Fibroblast of upper back skin (primary cell): ENCODE measurements at regions not wholly inside any gene's neighbourhood (a gene's known extent, or its start where the extent isn't known, plus 50 kb on each side); places are given as distances from the start of the nearest gene placed in this dataset.
"Not testable (repeated sequence)": the region's sequence is repeated elsewhere in the genome, so short reads cannot be mapped to it uniquely, and the experiment has no call there.

Source experiments
- DNase-seq: peaks from one replicate; pipeline ENCODE4 v3.0.0-alpha.2; 2013

GRCh38 chr3:839981-840380, 252.8 kb upstream of the CNTN6 start:
- no peak for DNase-seq

DNA sequence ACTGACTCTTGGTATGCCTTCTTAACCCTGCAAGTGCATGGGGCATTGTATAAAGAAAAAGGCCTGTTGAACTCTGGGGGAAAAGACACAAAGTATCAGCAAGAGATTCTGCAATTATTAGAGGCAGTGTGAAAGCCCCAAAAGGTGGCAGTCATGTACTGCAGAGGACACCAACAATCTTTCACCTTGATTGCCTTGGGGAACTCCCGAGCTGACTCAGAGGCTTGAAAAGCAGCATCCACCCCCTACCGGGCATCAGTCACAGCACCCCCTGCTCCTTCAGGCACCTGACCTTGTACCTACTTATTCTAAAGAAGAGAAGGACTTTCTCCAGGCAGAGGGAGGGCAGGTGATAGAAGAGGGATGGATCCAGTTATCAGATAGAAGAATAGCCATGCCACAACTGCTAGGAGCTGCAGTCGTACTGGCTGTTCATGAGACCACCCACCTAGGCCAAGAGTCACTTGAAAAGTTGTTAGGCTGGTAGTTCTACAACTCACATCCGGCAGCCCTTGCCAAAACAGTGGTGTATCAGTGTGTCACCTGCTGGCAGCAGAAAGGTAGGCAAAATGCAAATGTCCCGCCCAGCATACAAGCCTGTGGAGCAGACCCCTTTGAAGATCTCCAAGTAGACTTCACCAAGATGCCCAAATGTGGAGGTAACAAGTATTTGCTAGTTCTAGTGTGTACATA, 241.6 kb upstream of the CNTN6 start:
- no peak for DNase-seq

- DNase-seq: no peak
Observed at GRCh38 chr3:852033-852432, 240.8 kb upstream of the CNTN6 start.

DNA sequence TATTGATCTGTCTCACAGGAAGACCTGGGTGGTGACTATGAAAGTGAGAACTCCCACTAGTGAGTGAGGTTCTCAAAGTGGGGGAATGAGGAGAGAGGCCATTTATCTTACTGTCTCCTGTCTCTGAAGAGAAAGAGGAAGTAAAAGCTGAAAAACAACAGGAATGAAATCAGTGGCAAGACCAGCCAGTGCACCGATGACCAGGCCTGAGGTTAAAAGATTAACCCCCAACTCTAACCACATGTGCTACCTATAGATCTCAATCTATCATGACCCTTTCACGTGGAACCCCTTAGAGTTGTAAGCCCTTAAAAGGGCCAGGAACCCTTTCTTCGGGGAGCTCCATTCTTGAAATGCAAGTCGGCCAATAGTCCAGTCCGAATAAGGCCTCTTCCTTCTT, 239.3 kb upstream of the CNTN6 start:
- DNase-seq: no peak

- no peak for DNase-seq
Observed at GRCh38 chr3:859135-859534, 233.7 kb upstream of the CNTN6 start.

- DNase-seq: no peak
Observed at GRCh38 chr3:861721-862120, 231.1 kb upstream of the CNTN6 start.

DNA sequence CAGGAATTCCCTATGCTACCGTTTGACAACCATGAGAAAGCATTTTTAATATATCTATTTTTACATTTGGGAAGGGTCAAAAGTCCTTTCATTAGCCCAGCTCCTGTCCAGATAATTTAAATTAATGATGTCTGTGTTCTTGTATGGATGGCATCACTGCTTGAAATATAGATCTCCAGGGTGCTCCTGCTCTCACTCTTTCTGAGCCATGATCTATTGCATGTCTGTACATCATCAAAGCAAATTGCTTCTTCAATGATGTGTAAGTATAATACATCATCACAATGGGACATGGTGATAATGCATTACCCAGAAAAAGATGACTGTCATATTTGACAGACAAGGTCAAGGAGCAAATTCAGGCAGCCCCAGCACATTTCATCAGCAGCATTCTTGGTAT, 223.6 kb upstream of the CNTN6 start:
- no peak for DNase-seq

DNA sequence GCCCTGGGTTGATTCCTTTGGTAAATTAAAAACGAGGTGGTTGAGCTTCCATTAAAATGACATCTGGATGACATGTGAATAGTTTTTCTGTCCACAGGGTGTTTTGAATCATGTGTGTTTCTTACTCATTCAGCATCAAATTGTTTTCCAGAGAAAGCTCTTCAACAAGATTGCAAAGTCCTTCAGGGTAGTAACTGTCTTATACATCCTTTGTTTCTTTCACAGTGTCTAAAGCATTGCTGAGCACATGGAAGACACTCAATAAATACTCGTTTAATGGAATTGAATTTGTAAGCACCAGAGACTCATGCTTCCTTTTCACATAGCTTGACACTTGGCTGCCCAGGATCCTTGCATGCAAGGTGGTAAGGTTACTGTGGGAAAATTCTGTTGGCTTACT, 223.1 kb upstream of the CNTN6 start:
- DNase-seq: no peak

DNA sequence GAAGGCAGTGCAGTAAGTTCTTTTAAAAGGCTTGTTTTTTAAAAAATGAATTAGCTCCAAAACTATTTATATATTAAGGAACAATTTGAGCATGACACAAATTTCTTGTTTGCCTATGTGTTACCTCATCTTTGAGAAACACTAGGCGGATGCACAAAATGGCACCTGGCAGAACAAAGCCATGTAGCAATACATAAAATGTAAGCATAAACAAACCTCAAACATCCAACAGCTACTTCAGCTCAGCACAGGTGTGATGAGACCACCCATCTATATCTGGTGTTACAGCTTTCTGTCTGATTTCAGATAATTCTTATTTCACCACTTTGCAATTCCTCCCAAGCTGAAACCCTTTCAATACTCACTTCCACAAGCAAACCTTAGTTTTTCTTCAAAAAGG, 221.2 kb upstream of the CNTN6 start:
- DNase-seq: no peak

DNA sequence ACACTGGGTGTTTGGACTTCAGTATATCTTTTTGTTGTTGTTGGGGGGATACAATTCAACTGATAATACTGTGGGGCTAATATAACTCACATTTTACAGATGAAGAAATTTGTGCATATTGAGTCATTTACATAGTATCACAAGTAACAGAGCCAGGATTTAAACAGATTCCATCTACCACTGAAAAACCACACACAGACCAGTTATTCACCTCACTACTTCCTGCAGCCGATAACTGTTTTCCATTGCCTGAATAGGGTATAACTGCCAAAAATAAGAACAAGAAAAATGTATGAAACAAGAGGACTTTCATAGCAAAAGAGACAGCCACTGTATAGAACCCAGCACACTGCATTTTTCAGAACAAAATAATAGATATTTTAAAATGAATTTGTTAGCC, 215.8 kb upstream of the CNTN6 start:
- DNase-seq: peak; percentile 3

GRCh38 chr3:878746-879145, 214.1 kb upstream of the CNTN6 start:
- no peak for DNase-seq

DNA sequence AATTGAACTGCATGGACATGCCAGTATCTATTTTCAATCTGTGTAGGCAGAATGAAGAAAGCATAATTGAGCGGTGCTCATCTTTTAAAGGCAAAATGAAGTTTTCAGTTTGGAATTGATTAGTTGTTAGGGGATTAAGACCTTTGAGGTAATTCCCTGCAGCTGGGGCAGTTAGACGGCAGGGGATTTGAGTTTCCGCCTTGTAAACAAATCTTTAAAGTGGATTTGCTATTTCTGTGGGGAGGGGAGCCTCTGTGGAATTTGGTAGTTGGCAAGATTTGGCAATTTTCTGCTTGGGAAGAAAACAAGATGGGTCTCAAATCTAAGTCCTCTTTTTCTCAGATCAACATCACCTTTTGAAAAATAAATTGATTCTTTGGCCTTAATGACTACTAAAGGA, 212.5 kb upstream of the CNTN6 start:
- DNase-seq: no peak

DNA sequence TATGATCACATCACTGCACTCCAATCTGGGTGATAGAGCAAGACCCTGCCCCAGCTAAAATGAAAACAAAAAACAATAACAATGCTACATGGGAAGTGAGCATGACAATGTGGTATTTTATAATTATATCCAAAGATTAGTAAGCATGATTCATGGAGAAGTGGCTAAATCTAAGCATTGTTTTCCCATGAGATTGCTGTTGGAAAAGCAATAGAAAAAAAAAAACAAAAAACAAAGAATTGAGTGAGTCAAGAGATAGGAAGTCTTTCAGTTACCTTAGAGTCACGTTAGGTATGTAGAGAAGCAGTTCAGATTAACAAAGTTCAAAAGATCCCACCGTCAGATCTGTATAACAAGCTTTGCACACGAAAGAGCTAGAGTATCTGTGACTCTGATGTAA, 210.3 kb upstream of the CNTN6 start:
- no peak for DNase-seq

DNA sequence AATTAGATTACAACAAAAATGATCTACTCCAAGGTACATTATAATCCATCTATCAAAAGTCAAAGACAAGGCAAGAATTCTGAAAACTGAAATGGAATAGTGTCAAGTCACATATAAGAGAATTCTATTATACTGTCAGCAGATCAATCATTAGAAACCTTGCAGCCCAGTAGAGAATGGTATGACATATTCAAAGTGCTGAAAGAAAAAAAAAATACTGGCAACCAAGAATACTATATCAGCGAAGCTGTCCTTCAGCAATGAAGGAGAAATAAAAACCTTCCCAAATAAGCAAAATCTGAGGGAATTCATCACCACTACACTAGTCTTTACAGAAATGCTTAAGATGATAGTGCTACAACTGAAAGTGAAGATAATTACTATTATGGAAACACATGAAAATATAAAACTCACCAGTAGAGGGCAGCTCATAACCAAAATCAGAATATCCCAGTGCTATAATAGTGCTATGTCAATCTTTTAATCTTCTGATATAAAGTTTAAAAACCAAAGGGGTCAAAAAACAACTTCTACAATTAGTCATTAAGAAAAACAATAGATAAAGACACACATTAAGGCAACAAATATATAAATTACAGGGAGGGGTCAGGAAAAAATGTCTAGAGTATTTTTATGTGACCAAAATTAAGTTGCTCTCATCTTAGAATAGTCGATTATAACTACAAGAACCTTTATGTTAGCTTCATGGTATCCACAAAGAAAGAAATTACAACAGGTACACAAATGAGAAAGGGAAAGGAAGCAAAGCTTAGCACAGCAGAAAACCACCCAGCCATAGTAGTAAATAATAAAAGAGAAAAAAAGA, 190.7 kb upstream of the CNTN6 start:
- peak; percentile 6 for DNase-seq

- DNase-seq: no peak
Observed at GRCh38 chr3:905217-905616, 187.6 kb upstream of the CNTN6 start.

- DNase-seq: no peak
Observed at GRCh38 chr3:906739-907138, 186.1 kb upstream of the CNTN6 start.

GRCh38 chr3:908839-909238, 184.0 kb upstream of the CNTN6 start:
- DNase-seq: peak; percentile 4

GRCh38 chr3:912717-913116, 180.1 kb upstream of the CNTN6 start:
- not testable (repeated sequence) for DNase-seq

GRCh38 chr3:923161-923910, 169.5 kb upstream of the CNTN6 start:
- no peak for DNase-seq

DNA sequence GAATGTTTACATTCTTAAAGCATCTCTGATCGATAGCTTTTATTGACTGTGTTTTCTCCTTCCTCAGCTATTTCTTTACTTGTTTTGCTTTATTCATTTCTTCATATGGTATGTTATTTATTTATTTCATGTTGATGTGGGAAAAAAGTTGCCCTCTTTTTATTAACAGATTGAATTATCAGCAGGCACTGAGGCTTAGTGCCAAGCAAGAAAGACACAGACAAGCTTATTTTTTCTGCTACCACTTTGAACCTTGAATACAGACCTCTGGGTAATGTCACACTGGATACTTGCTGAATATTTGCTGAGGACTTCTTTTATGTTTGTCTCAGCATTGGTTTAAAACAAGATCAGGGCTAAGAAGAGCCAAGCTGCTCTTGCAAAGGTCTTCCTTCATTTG, 162.0 kb upstream of the CNTN6 start:
- no peak for DNase-seq

DNA sequence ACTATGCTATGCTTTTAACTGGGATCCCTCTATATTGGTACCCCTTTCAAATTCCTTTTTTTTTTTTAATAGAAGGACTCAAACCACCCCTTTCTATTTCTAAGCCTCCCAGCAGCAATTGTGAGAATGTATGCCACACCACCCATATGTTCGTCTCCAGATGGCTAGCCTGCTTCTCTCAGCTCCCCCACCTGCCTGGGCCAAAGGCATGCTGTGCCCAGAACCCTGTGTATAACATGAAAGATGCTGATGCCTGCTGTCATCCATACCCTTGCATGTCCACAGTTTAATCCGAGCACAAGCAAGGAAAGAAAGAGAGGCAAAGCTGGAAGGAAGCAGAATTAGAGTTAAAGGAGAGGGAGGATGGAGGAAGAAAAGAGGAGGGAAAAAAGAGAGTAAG, 159.5 kb upstream of the CNTN6 start:
- DNase-seq: no peak

GRCh38 chr3:944786-945185, 148.0 kb upstream of the CNTN6 start:
- no peak for DNase-seq

- no peak for DNase-seq
Observed at GRCh38 chr3:945738-946137, 147.1 kb upstream of the CNTN6 start.

DNA sequence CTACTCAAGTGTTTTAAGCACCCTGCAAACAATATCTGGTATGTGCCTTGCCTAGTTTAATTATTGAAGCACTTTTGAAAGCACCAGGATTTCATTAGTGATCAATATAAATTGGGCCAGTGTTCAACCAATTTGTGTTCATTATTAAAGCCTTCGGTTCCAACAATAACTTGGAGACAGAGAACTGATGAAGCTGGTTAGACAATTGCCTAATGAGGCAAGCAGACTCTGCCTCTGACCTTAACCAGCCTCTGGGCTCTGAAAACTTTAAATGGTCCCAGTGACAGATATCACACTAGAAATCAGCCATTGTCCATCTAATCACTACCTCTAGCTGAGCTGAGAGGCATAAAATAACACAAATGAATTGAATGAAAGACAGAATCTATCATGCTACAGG, 139.9 kb upstream of the CNTN6 start:
- DNase-seq: no peak
